K562 (cell line): ENCODE measurements at regions not wholly inside any gene's neighbourhood (a gene's known extent, or its start where the extent isn't known, plus 50 kb on each side); places are given as distances from the start of the nearest gene placed in this dataset.

Experiments
- ARHGAP35 ChIP-seq: fragments of 450-650 bp; IDR thresholded peaks from 2 replicates; pipeline ENCODE4 v1.6.1; 2018; ENCODE audit not compliant: partially characterized antibody
- DNMT1 ChIP-seq: fragments of 450-650 bp; IDR thresholded peaks from 2 replicates; pipeline ENCODE4 v1.6.1; 2016; ENCODE audit warnings: antibody characterized with exemption, mild to moderate bottlenecking
- GATA2 ChIP-seq: sonication (generic); formaldehyde crosslinking; IDR thresholded peaks from 2 replicates; pipeline ENCODE4 v1.4.0; 2020; ENCODE audit warnings: mild to moderate bottlenecking, missing genetic modification reagents
- PPARD ChIP-seq: fragments of 250-450 bp; sonication (Bioruptor Pico); IDR thresholded peaks from 2 replicates; pipeline ENCODE4 v1.8.0; 2022; ENCODE audit warnings: inconsistent platforms, mild to moderate bottlenecking, moderate library complexity
- TAF1 ChIP-seq: IDR thresholded peaks from 2 replicates; pipeline ENCODE4 v1.6.1; 2011; ENCODE audit warnings: mild to moderate bottlenecking, low read length, moderate library complexity; ENCODE audit not compliant: insufficient read depth, control insufficient read depth, severe bottlenecking; ENCODE audit errors: extremely low read depth
- TAL1 ChIP-seq: fragments of 450-650 bp; IDR thresholded peaks from 2 replicates; pipeline ENCODE4 v1.6.1; 2016; ENCODE audit warnings: mild to moderate bottlenecking
- TSC22D4 ChIP-seq: fragments of 450-650 bp; IDR thresholded peaks from 2 replicates; pipeline ENCODE4 v1.6.1; 2016; ENCODE audit warnings: missing genetic modification characterization, missing biosample characterization, control low read depth
- ZNF785 ChIP-seq: fragments of 250-450 bp; sonication (Bioruptor Pico); IDR thresholded peaks from 2 replicates; pipeline ENCODE4 v1.4.0; 2020; ENCODE audit warnings: mild to moderate bottlenecking
- TF ChIP-seq, protein P1 (sequence below), 2 experiments: fragments of 450-650 bp in 1 of 2; sonication (generic) in 1 of 2; formaldehyde crosslinking in 1 of 2; IDR thresholded peaks; 2 replicates each; pipeline versions ENCODE4 v1.7.1 to v1.9.0; 2016 to 2022; ENCODE audit warnings: inconsistent platforms in 1 of 2, mild to moderate bottlenecking in 1 of 2, missing genetic modification reagents in 1 of 2

- TF ChIP-seq, protein P1, sequence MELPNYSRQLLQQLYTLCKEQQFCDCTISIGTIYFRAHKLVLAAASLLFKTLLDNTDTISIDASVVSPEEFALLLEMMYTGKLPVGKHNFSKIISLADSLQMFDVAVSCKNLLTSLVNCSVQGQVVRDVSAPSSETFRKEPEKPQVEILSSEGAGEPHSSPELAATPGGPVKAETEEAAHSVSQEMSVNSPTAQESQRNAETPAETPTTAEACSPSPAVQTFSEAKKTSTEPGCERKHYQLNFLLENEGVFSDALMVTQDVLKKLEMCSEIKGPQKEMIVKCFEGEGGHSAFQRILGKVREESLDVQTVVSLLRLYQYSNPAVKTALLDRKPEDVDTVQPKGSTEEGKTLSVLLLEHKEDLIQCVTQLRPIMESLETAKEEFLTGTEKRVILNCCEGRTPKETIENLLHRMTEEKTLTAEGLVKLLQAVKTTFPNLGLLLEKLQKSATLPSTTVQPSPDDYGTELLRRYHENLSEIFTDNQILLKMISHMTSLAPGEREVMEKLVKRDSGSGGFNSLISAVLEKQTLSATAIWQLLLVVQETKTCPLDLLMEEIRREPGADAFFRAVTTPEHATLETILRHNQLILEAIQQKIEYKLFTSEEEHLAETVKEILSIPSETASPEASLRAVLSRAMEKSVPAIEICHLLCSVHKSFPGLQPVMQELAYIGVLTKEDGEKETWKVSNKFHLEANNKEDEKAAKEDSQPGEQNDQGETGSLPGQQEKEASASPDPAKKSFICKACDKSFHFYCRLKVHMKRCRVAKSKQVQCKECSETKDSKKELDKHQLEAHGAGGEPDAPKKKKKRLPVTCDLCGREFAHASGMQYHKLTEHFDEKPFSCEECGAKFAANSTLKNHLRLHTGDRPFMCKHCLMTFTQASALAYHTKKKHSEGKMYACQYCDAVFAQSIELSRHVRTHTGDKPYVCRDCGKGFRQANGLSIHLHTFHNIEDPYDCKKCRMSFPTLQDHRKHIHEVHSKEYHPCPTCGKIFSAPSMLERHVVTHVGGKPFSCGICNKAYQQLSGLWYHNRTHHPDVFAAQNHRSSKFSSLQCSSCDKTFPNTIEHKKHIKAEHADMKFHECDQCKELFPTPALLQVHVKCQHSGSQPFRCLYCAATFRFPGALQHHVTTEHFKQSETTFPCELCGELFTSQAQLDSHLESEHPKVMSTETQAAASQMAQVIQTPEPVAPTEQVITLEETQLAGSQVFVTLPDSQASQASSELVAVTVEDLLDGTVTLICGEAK (IDR thresholded peaks at IDR 0.05): no peak
- TF ChIP-seq, protein P1 (CRISPR knock-in tag; IDR thresholded peaks at IDR 0.05): no peak
- TF ChIP-seq GATA2 (CRISPR knock-in tag) (no peak), PPARD (no peak), TAL1 (no peak), TSC22D4 (no peak), ZNF785 (CRISPR knock-in tag) (no peak), DNMT1 (no peak), TAF1 (no peak), ARHGAP35 (no peak)
These were observed 193.3 kb upstream of the CHD6 start (continued) for GRCh38 chr20:41811456-41811855.
